Breast epithelium (tissue), 3 donors: ENCODE measurements at regions not wholly inside any gene's neighbourhood (a gene's known extent, or its start where the extent isn't known, plus 50 kb on each side); places are given as distances from the start of the nearest gene placed in this dataset.

Experiments
- CTCF ChIP-seq, 3 donors: fragments of 450-650 bp; IDR thresholded peaks; one replicate each; pipeline ENCODE4 v1.5.1; 2016 to 2017; ENCODE audit warnings: antibody characterized with exemption in 3 of 3, mild to moderate bottlenecking in 3 of 3, moderate library complexity in 3 of 3
- POLR2A ChIP-seq: fragments of 450-650 bp; IDR thresholded peaks from one replicate; pipeline ENCODE4 v1.6.1; 2016; ENCODE audit warnings: antibody characterized with exemption, mild to moderate bottlenecking, moderate library complexity

DNA sequence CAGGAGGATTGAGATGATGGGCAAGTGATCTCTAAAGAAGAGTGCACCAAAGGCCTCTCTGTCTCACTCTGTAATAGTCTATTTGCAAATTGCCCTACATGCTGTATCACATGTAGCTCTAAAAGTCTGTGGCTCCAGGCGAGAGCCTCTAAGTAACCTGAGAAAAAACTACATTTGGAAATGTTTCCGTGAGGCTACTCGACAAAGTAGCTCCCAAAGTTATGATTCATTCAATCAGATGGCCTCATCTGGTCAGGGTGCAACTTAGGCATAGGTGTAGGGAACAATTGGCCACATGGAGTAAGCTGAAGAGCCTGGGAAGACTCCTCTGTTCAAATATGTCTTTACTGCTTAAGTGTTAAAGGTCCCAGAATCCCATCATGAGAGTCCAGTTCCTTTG lies 155.4 kb upstream of the PLEKHG7 start:
- TF ChIP-seq CTCF (IDR thresholded peaks at IDR 0.05), result no peak
- TF ChIP-seq POLR2A, result no peak
